Activated T-helper 2 cell treated with anti-CD3 and anti-CD28 coated beads, Interferon-gamma antibody, Interleukin-2, Interleukin-4, amounts not matched to agents 10 μg/mL and 5 μg/mL and 100 μg/mL, durations not matched to agents 14 hours and 24 hours and 36 hours (primary cell): ENCODE measurements at regions not wholly inside any gene's neighbourhood (a gene's known extent, or its start where the extent isn't known, plus 50 kb on each side); places are given as distances from the start of the nearest gene placed in this dataset.
"Not testable (repeated sequence)": the region's sequence is repeated elsewhere in the genome, so short reads cannot be mapped to it uniquely, and the experiment has no call there.

Experiments used
- DNase-seq: peaks from one replicate; pipeline ENCODE4 v3.0.0; 2021; ENCODE audit warnings: low spot score
- H3K27ac Mint-ChIP-seq: one replicate; pipeline ENCODE4 v1.8.0; 2021; ENCODE audit warnings: mixed read lengths
- H3K27me3 Mint-ChIP-seq: one replicate; pipeline ENCODE4 v1.8.0; 2021; ENCODE audit warnings: low read depth, mixed read lengths
- H3K36me3 Mint-ChIP-seq: one replicate; pipeline ENCODE4 v1.8.0; 2021; ENCODE audit warnings: low read depth, mixed read lengths
- H3K4me1 Mint-ChIP-seq: one replicate; pipeline ENCODE4 v1.8.0; 2021; ENCODE audit warnings: low read depth, mixed read lengths
- H3K4me3 Mint-ChIP-seq: one replicate; pipeline ENCODE4 v1.8.0; 2021; ENCODE audit warnings: low read depth, mild to moderate bottlenecking, moderate library complexity, mixed read lengths
- H3K9me3 Mint-ChIP-seq: one replicate; pipeline ENCODE4 v1.8.0; 2021; ENCODE audit warnings: mixed read lengths
- intact Hi-C: fragments of 100-400 bp; cut with micrococcal nuclease; formaldehyde crosslinking; loops from one replicate; pipeline ENCODE4 v1.15.1; 2023

DNA sequence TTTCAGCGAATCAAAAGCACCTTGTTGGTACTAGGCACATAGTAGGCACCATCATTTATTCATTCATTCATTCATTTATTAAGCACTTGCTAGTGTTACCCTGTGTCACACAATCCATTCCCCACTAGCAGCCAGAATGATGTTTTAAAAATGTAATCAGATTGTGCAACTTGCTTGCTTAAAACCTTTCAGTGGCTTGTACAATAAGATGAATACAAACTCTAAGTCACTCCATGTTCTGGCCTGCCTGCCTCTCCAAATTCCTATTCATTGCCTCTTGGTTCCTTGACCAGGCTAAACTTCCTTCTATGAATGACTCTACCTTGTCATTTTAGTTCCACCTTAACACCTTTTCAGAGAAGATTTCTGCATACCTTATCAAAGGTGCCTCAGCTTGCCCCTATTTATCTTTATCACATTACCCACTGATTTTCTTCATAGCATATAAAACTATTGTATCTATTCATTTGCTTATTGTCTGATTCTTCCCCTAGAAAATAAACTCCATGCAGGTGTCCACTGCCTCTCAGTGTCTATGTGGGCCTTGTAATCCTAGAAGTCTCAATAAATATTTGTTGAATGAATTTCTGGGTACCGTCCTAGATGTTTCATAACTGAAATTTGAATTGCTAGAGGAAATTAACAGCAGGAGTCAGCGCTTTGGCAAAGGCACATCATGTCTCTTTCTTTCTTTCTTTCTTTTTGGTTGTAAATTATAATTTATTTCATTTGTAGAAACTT lies 169.5 kb downstream of the TMEM26 start:
- peaks cover 44% of the 10 kb centered on the region for H3K4me1 Mint-ChIP-seq
- H3K27me3 Mint-ChIP-seq = peaks cover 12% of the 10 kb centered on the region
- peaks cover 12% of the 10 kb centered on the region for H3K9me3 Mint-ChIP-seq
- no peak for DNase-seq
- H3K4me3 Mint-ChIP-seq = no peak overlapping the region
- no peak overlapping the region for H3K27ac Mint-ChIP-seq
- intact Hi-C loops = loop anchor here (1.0 to 10.0 kb wide), 5 partner anchors 141 to 981 kb away; partner anchors contain the start of gene RTKN2
- peaks cover 10% of the 10 kb centered on the region for H3K36me3 Mint-ChIP-seq

- Mint-ChIP-seq H3K4me3 (no peak overlapping the region), H3K4me1 (peaks cover 42% of the 10 kb centered on the region), H3K9me3 (peaks cover 10% of the 10 kb centered on the region), H3K27me3 (peaks cover 12% of the 10 kb centered on the region), H3K27ac (no peak overlapping the region), H3K36me3 (peaks cover 9% of the 10 kb centered on the region)
- intact Hi-C loops = loop anchor here (10.0 kb wide), 3 partner anchors 502 to 982 kb away; partner anchors contain the start of gene RTKN2
- DNase-seq = no peak
Measured at GRCh38 chr10:61283066-61283465, 170.1 kb downstream of the TMEM26 start.

DNA sequence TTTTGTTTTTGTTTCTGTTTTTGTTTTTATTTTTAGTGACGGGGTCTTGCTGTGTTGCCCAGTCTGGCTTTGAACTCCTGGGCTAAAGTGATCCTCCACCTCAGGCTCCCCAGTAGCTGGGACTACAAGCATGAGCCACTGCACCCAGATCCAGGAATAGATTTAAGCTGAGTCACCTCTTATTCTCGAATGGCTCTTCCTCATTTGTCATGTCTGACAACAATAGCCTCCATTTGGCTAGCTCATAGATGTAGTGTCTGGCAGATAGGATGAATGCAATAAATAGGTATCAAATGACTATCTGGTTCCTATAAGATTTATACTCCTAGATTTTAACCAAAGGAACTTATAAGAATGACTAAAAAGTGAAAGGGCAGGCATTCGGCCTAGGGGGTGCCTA lies 172.9 kb downstream of the TMEM26 start:
- Mint-ChIP-seq H3K4me1 (peaks cover 18% of the 10 kb centered on the region), H3K36me3 (no peaks in the 10 kb centered on the region), H3K9me3 (no peaks in the 10 kb centered on the region), H3K27me3 (peaks cover 30% of the 10 kb centered on the region), H3K4me3 (no peak overlapping the region), H3K27ac (no peak overlapping the region)
- intact Hi-C loops = loop anchor here (10.0 kb wide), 3 partner anchors 504 to 984 kb away; partner anchors contain the start of gene RTKN2
- no peak for DNase-seq

DNA sequence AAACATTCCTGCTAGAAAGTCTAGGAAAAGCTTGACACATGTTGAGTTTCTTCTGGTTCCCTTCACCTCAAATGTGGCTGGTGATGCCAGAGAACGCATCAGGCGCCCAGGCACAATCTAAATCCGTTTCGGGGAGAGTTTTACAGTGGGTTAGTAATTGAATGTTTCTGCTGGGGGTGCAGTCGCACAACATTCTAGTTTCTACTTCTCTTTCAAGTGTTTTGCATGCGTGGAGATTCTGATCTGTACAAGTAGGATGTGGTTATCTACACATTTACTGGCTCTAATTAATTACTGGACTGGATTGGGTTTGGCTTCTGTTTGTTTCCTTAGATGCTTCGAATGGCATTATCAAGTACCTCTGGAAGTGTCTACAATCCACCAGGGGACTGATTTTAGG lies 173.8 kb downstream of the TMEM26 start:
- DNase-seq = no peak
- peaks cover 34% of the 10 kb centered on the region for H3K27me3 Mint-ChIP-seq
- peaks cover 13% of the 10 kb centered on the region for H3K4me1 Mint-ChIP-seq
- no peaks in the 10 kb centered on the region for H3K36me3 Mint-ChIP-seq
- intact Hi-C loops = no loop called here
- no peak overlapping the region for H3K4me3 Mint-ChIP-seq
- H3K9me3 Mint-ChIP-seq = no peaks in the 10 kb centered on the region
- H3K27ac Mint-ChIP-seq = no peak overlapping the region

DNA sequence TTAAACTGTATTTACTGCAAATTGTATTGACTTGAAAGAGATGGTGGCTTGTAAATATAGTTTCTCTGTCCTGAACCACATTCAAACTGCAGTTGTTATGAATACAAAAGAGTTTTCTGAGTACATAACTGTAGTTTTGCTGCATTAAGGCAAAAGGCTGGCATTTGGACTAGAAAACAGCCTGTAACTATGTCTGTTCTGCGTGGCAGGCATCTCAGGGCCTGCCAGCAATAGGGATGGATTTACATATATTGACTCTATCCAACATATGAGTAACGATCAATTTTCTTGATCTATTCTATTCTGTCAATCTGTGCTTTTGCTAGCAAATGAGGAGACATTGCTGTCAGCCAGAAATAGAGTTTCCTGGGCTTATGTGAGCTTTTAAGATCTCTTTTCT lies 174.6 kb downstream of the TMEM26 start:
- Mint-ChIP-seq H3K27ac (no peak overlapping the region), H3K4me3 (no peak overlapping the region), H3K9me3 (no peaks in the 10 kb centered on the region), H3K36me3 (no peaks in the 10 kb centered on the region), H3K27me3 (peaks cover 36% of the 10 kb centered on the region), H3K4me1 (peaks cover 6% of the 10 kb centered on the region)
- no peak for DNase-seq
- intact Hi-C loops = no loop called here

DNA sequence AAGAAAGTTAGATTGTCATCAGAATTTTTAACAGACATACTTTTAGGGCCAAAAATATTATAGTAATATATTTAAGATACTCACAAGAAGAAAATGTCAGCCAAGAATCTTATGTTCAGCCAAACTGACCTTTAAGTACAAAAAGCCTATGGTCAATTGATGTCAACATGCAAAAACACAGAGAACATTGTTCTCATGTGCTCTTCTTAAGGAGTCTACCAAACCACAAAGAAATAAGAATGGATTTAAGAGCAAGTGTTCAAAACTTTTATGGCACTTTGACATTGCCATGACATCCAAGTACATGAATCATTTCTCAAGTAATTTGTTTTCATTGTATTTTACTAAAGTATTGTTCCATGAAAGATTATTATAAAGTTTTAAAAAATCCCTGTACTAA lies 180.4 kb downstream of the TMEM26 start:
- DNase-seq = no peak
- Mint-ChIP-seq H3K9me3 (no peaks in the 10 kb centered on the region), H3K27ac (no peak overlapping the region), H3K36me3 (no peaks in the 10 kb centered on the region), H3K4me1 (no peaks in the 10 kb centered on the region), H3K4me3 (no peak overlapping the region), H3K27me3 (peaks cover 33% of the 10 kb centered on the region)
- intact Hi-C loops = no loop called here

- peaks cover 23% of the 10 kb centered on the region for H3K27me3 Mint-ChIP-seq
- no peaks in the 10 kb centered on the region for H3K36me3 Mint-ChIP-seq
- no peak for DNase-seq
- H3K4me3 Mint-ChIP-seq = no peak overlapping the region
- no peaks in the 10 kb centered on the region for H3K4me1 Mint-ChIP-seq
- intact Hi-C loops = no loop called here
- H3K9me3 Mint-ChIP-seq = no peaks in the 10 kb centered on the region
- no peak overlapping the region for H3K27ac Mint-ChIP-seq
Measured at GRCh38 chr10:61271127-61271780, 181.9 kb downstream of the TMEM26 start.

GRCh38 chr10:61263518-61263917 lies 189.7 kb downstream of the TMEM26 start:
- Mint-ChIP-seq H3K9me3 (no peaks in the 10 kb centered on the region), H3K4me1 (no peaks in the 10 kb centered on the region), H3K27me3 (peaks cover 3% of the 10 kb centered on the region), H3K36me3 (no peaks in the 10 kb centered on the region), H3K4me3 (no peak overlapping the region), H3K27ac (no peak overlapping the region)
- intact Hi-C loops = no loop called here
- DNase-seq = no peak

DNA sequence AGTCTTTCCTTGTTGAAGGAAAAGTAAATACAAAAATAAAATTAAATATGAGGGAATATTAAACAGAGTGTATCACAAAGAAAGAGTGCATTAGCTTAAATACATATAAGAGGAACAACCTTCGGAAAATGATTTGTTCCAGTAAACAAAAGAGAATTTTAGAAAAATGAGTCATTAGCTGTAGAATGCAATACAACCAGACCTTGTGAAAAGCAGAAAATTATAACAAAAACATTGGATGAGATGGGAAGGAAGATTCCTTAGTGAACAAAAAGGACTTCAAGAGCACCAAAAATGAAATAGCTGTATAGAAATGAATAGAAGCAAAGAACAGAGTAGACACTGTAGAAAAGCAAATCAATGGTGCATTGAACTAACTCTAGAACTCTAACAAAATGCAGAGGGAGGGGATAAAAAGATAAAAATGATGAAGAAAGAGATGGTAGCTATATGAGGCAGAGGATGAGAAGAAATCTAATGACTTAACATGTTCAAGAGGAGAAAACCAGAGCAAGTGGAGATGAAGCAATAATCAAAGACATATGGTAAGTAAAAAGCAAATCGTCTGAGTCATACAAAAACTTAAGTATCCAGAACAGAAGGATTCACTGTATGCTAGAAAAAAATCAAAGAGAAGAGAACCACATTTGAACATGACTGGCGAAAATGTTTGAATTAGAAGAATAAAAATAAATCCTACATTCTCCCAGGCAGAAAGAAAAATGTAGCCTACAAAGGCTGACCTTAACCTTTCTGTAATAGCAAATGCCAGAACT lies 190.5 kb downstream of the TMEM26 start:
- Mint-ChIP-seq H3K27me3 (peaks cover 3% of the 10 kb centered on the region), H3K27ac (no peak overlapping the region), H3K4me1 (no peaks in the 10 kb centered on the region), H3K9me3 (no peaks in the 10 kb centered on the region), H3K4me3 (no peak overlapping the region), H3K36me3 (no peaks in the 10 kb centered on the region)
- no peak for DNase-seq
- intact Hi-C loops = no loop called here

- Mint-ChIP-seq H3K27ac (no peak overlapping the region), H3K36me3 (no peaks in the 10 kb centered on the region), H3K9me3 (no peaks in the 10 kb centered on the region), H3K4me3 (no peak overlapping the region), H3K27me3 (peaks cover 3% of the 10 kb centered on the region), H3K4me1 (no peaks in the 10 kb centered on the region)
- intact Hi-C loops = no loop called here
- no peak for DNase-seq
Measured at GRCh38 chr10:61257956-61258496, 195.2 kb downstream of the TMEM26 start.

DNA sequence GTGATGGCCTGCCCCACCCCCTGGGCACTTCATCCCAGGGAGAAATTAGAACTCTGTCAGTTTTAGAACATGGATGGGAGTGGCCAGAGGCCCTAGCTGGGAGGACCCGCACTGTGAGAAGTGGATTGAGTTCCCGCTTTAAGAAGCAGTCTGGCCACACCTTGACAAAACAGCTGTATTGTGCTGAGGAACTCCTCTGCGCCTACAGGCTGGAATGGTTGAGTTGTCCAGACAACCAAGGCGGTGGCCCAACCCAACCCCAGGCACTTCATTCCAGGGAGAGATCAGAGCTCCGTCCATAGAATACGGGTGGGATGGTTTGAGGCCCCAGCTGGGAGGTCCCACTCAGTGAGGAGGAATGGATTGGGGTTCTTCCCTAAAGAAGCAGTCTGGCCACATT lies 196.0 kb downstream of the TMEM26 start:
- H3K4me1 Mint-ChIP-seq = peaks cover 3% of the 10 kb centered on the region
- H3K36me3 Mint-ChIP-seq = no peaks in the 10 kb centered on the region
- no peak overlapping the region for H3K27ac Mint-ChIP-seq
- H3K9me3 Mint-ChIP-seq = no peaks in the 10 kb centered on the region
- no peak overlapping the region for H3K4me3 Mint-ChIP-seq
- H3K27me3 Mint-ChIP-seq = no peaks in the 10 kb centered on the region
- intact Hi-C loops = no loop called here
- DNase-seq = no peak

GRCh38 chr10:61252326-61252725 lies 200.9 kb downstream of the TMEM26 start:
- intact Hi-C loops, H3K4me3 Mint-ChIP-seq, H3K36me3 Mint-ChIP-seq, H3K9me3 Mint-ChIP-seq, H3K4me1 Mint-ChIP-seq, H3K27me3 Mint-ChIP-seq, H3K27ac Mint-ChIP-seq, DNase-seq: not testable (repeated sequence)
